ENCODE measurements at regions not wholly inside any gene's neighbourhood (a gene's known extent, or its start where the extent isn't known, plus 50 kb on each side); places are given as distances from the start of the nearest gene placed in this dataset.

DNA sequence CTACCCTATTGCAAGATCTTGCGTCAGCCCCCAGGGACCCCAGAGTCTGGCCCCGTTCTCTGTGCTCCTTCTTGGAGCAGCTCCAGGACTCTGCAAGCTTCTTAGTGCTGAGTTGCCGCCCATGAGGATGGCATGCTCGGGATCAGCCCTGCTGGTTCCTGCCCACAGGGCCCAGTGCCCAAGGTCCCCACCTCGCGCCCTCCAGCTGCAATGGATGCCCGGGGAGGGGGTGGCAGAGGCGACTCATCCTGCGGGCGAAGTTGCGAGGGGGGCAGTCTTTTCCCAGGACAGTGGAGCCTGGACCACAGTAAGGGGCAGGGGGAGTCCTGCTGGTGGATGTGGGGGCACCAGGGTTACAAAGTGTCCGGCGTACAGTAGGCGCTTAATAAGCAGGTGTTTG, 261.9 kb downstream of the BCL2 start:
- Histone ChIP-seq H2BK15ac (ENCODE audit: low read depth, low read length) (no peak overlapping the region), H2BK20ac (ENCODE audit: low read depth, low read length) (no peak overlapping the region), H4K8ac (ENCODE audit: low read depth in 2 of 2, low read length in 2 of 2) (no peak overlapping the region), H3K27me3 (ENCODE audit: control insufficient read depth, insufficient read depth, low read length) (peaks cover 2% of the 10 kb centered on the region; the same call in 1 of the 2 replicates), H3K27ac (ENCODE audit: insufficient read depth, low read length) (no peak overlapping the region), H3K4ac (ENCODE audit: low read depth, low read length) (no peak overlapping the region), H2BK120ac (ENCODE audit: low read depth, low read length) (no peak overlapping the region), H3K4me3 (ENCODE audit: insufficient read depth, low read depth, low read length) (no peak overlapping the region), H2AFZ (replicated peaks; ENCODE audit: low read length, poor library complexity) (no peak overlapping the region), H3K23ac (ENCODE audit: low read depth, low read length) (no peak overlapping the region), H3K36me3 (ENCODE audit: control insufficient read depth, insufficient read depth, low read length) (no peaks in the 10 kb centered on the region), H3K14ac (replicated peaks; ENCODE audit: low read depth, low read length) (no peak overlapping the region), H3K4me2 (ENCODE audit: low read depth, low read length) (no peak overlapping the region), H3K56ac (ENCODE audit: extremely low read depth, insufficient read depth, low read length) (no peak overlapping the region), H3K79me1 (ENCODE audit: low read depth in 1 of 2, low read length in 2 of 2) (no peaks in the 10 kb centered on the region), H3K18ac (ENCODE audit: low read depth, low read length) (no peak overlapping the region), H2AK9ac (replicated peaks; ENCODE audit: low read depth, low read length, poor library complexity) (no peak overlapping the region), H2BK5ac (ENCODE audit: low read depth, low read length, poor library complexity, severe bottlenecking) (no peak overlapping the region), H4K5ac (ENCODE audit: low read depth, low read length) (no peak overlapping the region), H3K9ac (ENCODE audit: low read depth, low read length) (no peak overlapping the region), H3K9me1 (ENCODE audit: insufficient read depth, low read length) (no peaks in the 10 kb centered on the region), H3K9me3 (ENCODE audit: control insufficient read depth, insufficient read depth, low read length) (no peaks in the 10 kb centered on the region), H4K20me1 (ENCODE audit: insufficient read depth, low read length) (no peaks in the 10 kb centered on the region), H3K4me1 (ENCODE audit: control insufficient read depth, insufficient read depth, low read length) (no peaks in the 10 kb centered on the region), H4K91ac (ENCODE audit: insufficient read depth, low read depth, low read length) (no peak overlapping the region), H2AK5ac (ENCODE audit: low read depth, low read length) (no peak overlapping the region)
- CTCF ChIA-PET = no interaction called here
- DNase-seq (no peak), ATAC-seq (ENCODE audit: low read depth) (no peak)
- WGBS, 2 experiments (ENCODE audit: extremely low coverage in 2 of 2, insufficient read length in 1 of 2) = 77% methylated on average over 6 of the region's 14 CpGs; no CpG with 5 or more reads in 1 of the 2 experiments
- POLR2A ChIA-PET (ENCODE audit: unreplicated experiment) = no interaction called here
- no peak for TF ChIP-seq CHD1 (IDR thresholded peaks at IDR 0.05; ENCODE audit: low read depth, low read length)
- no peak for TF ChIP-seq RAD21 (IDR thresholded peaks at IDR 0.05; ENCODE audit: low read length)
- TF ChIP-seq MAZ (IDR thresholded peaks at IDR 0.05; ENCODE audit: borderline replicate concordance, low read depth, low read length) = no peak
- no peak for TF ChIP-seq POLR2A (IDR thresholded peaks at IDR 0.05; ENCODE audit: low read depth, low read length)
- TF ChIP-seq FOS (IDR thresholded peaks at IDR 0.05; ENCODE audit: low read depth, low read length) = no peak
- no peak for TF ChIP-seq MAFK (IDR thresholded peaks at IDR 0.05; ENCODE audit: low read depth, low read length)
- TF ChIP-seq, protein P1, sequence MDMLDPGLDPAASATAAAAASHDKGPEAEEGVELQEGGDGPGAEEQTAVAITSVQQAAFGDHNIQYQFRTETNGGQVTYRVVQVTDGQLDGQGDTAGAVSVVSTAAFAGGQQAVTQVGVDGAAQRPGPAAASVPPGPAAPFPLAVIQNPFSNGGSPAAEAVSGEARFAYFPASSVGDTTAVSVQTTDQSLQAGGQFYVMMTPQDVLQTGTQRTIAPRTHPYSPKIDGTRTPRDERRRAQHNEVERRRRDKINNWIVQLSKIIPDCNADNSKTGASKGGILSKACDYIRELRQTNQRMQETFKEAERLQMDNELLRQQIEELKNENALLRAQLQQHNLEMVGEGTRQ (IDR thresholded peaks at IDR 0.05; ENCODE audit: low read depth, low read length) = no peak
- TF ChIP-seq MXI1 (IDR thresholded peaks at IDR 0.05; ENCODE audit: borderline replicate concordance, low read depth, low read length) = no peak
- no peak for TF ChIP-seq CEBPB (IDR thresholded peaks at IDR 0.05; ENCODE audit: low read depth, low read length)
- no peak for TF ChIP-seq RFX5 (IDR thresholded peaks at IDR 0.05; ENCODE audit: low read depth, low read length)
- no peak for TF ChIP-seq BHLHE40 (IDR thresholded peaks at IDR 0.05; ENCODE audit: low read depth, low read length)
- in situ Hi-C loops (cut with MboI; ENCODE audit: low sequenced_read_pairs) (no loop called here), intact Hi-C loops (cut with micrococcal nuclease) (no loop called here), dilution Hi-C loops (cut with HindIII; ENCODE audit: low sequenced_read_pairs, unreplicated experiment) (no loop called here)
- no TSS peak for BruUV-seq (replicated peaks)
